Prostate gland (tissue), 2 donors: ENCODE measurements at regions not wholly inside any gene's neighbourhood (a gene's known extent, or its start where the extent isn't known, plus 50 kb on each side); places are given as distances from the start of the nearest gene placed in this dataset.
"Not testable (repeated sequence)": the region's sequence is repeated elsewhere in the genome, so short reads cannot be mapped to it uniquely, and the experiment has no call there.

Experiments
- CTCF ChIP-seq, 4 experiments: fragments of 200-600 bp in 2 of 4; fragments of 450-650 bp in 2 of 4; sonication (generic) in 2 of 4; IDR thresholded peaks; 1 replicate in 3 of 4; 2 replicates in 1 of 4; pipeline ENCODE4 v1.5.1; 2016 to 2019; ENCODE audit warnings: antibody characterized with exemption in 4 of 4, mild to moderate bottlenecking in 2 of 4, moderate library complexity in 2 of 4
- POLR2A ChIP-seq: fragments of 450-650 bp; IDR thresholded peaks from one replicate; pipeline ENCODE4 v1.6.1; 2016; ENCODE audit warnings: antibody characterized with exemption, mild to moderate bottlenecking
- POLR2AphosphoS5 ChIP-seq: sonication (generic); formaldehyde crosslinking; IDR thresholded peaks from one replicate; pipeline ENCODE4 v1.6.1; 2017; ENCODE audit warnings: antibody characterized with exemption

- TF ChIP-seq CTCF (IDR thresholded peaks at IDR 0.05); POLR2A; POLR2AphosphoS5: not testable (repeated sequence)
Observed at GRCh38 chr14:46100901-46101300, 550.7 kb downstream of the RPL10L start.
